ENCODE measurements at regions not wholly inside any gene's neighbourhood (a gene's known extent, or its start where the extent isn't known, plus 50 kb on each side); places are given as distances from the start of the nearest gene placed in this dataset.
"Not testable (repeated sequence)": the region's sequence is repeated elsewhere in the genome, so short reads cannot be mapped to it uniquely, and the experiment has no call there.

DNA sequence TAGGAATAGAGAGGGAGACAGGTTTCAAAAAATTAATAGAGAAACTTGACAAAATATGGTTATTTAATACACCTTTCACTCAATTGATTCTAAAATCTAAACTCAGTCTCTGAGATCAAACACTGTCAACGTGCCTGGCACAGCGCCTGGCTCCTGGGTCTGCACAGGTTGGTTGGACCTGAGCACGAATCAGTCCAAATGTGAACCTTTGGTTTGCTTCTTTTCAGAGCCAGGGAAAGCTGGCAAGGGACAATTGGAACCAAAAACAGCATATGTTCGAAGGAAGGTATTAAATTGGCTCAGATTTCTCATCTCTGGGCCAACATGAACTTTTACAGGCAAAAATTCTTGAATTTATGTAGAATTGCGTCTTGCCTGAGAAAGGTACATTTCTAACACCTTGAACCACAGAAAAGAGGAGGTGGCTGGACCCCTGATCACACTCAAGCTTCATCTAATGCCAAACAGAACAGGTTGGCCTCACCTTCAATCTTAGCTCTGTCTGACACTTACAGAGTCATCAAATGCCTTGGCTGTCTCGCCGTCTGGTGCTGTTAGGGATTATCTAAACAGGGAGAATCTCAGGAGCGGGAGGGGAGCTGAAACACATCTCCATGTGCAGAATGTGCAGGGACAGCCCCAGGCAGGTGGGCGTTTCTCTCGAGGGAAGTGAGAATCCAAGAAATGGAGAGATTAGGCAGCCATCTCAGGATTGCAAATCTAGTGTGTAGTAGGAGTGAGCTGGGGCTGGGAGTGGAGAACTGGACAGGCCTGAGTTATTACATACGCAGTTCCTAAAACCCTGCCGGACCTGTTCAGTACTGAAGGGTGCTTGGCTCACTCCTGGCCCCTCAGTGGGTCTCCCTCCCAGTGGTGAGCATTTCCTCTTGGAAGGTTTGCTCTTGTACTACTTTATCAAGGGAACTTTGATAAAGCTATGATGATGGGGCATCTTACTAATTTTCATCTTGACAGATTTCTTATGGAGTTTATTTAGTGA lies 442.2 kb upstream of the B3GAT1 start:
- no peak overlapping the region for H2AFZ ChIP-seq (ENCODE audit: low read length)
- H3K36me3 ChIP-seq (ENCODE audit: insufficient read depth, low read length): no peaks in the 10 kb centered on the region
- H4K20me1 ChIP-seq (ENCODE audit: insufficient read depth, low read length): no peaks in the 10 kb centered on the region
- H3K4me2 ChIP-seq (ENCODE audit: insufficient read depth, low read length): no peak overlapping the region
- no peaks in the 10 kb centered on the region for H3K9me3 ChIP-seq (ENCODE audit: low read depth, low read length)
- DNase-seq (ENCODE audit: insufficient read length, low spot score, missing footprints): no peak
- H3K4me1 ChIP-seq (ENCODE audit: insufficient read depth, low read length): no peaks in the 10 kb centered on the region
- TF ChIP-seq, protein P1, sequence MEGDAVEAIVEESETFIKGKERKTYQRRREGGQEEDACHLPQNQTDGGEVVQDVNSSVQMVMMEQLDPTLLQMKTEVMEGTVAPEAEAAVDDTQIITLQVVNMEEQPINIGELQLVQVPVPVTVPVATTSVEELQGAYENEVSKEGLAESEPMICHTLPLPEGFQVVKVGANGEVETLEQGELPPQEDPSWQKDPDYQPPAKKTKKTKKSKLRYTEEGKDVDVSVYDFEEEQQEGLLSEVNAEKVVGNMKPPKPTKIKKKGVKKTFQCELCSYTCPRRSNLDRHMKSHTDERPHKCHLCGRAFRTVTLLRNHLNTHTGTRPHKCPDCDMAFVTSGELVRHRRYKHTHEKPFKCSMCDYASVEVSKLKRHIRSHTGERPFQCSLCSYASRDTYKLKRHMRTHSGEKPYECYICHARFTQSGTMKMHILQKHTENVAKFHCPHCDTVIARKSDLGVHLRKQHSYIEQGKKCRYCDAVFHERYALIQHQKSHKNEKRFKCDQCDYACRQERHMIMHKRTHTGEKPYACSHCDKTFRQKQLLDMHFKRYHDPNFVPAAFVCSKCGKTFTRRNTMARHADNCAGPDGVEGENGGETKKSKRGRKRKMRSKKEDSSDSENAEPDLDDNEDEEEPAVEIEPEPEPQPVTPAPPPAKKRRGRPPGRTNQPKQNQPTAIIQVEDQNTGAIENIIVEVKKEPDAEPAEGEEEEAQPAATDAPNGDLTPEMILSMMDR (IDR thresholded peaks at IDR 0.05; ENCODE audit: extremely low read depth, low read depth, low read length): no peak
- no peaks in the 10 kb centered on the region for H3K27me3 ChIP-seq (ENCODE audit: insufficient read depth, low read length)
- H3K79me2 ChIP-seq (ENCODE audit: insufficient read depth, low read length): no peaks in the 10 kb centered on the region
- H3K4me3 ChIP-seq (ENCODE audit: insufficient read depth, low read length): no peak overlapping the region
- H3K27ac ChIP-seq (ENCODE audit: low read depth, low read length): no peak overlapping the region

DNA sequence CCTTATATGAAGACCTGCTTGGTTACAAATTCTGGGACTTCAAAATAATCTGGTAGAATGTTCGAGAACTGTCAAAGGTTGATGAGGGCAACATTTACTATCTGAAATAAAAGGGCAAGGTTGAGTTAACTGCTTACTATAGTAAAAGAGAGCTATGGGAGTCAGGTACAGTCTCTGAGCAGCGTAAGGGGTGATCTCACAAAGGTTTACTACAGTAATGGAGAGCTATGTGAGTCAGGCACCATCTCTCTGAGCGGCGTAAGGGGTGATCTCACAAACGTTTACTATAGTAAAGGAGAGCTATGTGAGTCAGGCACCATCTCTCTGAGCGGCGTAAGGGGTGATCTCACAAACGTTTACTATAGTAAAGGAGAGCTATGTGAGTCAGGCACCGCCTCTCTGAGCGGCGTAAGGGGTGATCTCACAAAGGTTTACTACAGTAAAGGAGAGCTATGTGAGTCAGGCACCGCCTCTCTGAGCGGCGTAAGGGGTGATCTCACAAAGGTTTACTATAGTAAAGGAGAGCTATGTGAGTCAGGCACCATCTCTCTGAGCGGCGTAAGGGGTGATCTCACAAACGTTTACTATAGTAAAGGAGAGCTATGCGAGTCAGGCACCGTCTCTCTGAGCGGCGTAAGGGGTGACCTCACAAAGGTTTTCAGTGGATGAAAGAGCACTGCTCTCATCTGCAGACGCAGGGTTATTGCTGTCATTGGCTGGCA lies 439.6 kb upstream of the B3GAT1 start:
- H3K36me3 ChIP-seq (ENCODE audit: insufficient read depth, low read length); H4K20me1 ChIP-seq (ENCODE audit: insufficient read depth, low read length); H3K79me2 ChIP-seq (ENCODE audit: insufficient read depth, low read length); H3K4me2 ChIP-seq (ENCODE audit: insufficient read depth, low read length); H3K4me1 ChIP-seq (ENCODE audit: insufficient read depth, low read length); DNase-seq (ENCODE audit: insufficient read length, low spot score, missing footprints); H3K9me3 ChIP-seq (ENCODE audit: low read depth, low read length); H2AFZ ChIP-seq (ENCODE audit: low read length); H3K4me3 ChIP-seq (ENCODE audit: insufficient read depth, low read length); H3K27ac ChIP-seq (ENCODE audit: low read depth, low read length); H3K27me3 ChIP-seq (ENCODE audit: insufficient read depth, low read length): not testable (repeated sequence)

DNA sequence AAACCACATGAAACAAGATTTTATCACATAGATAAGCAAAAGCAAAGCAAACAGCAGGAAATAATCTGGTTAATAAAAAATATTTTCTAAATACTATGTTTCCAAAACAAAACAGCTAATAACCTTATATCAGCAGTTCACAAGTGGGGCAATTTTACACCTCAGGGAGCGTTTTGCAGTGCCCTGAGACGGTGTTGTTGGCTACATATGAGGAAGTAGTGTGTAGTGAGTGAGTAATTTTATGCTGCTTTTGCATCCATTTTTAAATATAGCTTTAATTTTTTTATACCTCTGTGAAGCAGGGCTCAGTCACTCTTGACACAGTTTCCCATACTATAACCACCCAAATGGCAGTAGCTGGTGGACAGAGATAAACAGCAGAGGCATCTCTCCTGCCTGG lies 438.5 kb upstream of the B3GAT1 start:
- Histone ChIP-seq H3K36me3 (ENCODE audit: insufficient read depth, low read length) (no peaks in the 10 kb centered on the region), H3K4me1 (ENCODE audit: insufficient read depth, low read length) (no peaks in the 10 kb centered on the region), H3K9me3 (ENCODE audit: low read depth, low read length) (no peaks in the 10 kb centered on the region), H3K27ac (ENCODE audit: low read depth, low read length) (no peak overlapping the region), H4K20me1 (ENCODE audit: insufficient read depth, low read length) (no peaks in the 10 kb centered on the region), H2AFZ (ENCODE audit: low read length) (no peak overlapping the region), H3K27me3 (ENCODE audit: insufficient read depth, low read length) (no peaks in the 10 kb centered on the region), H3K79me2 (ENCODE audit: insufficient read depth, low read length) (no peaks in the 10 kb centered on the region), H3K4me2 (ENCODE audit: insufficient read depth, low read length) (no peak overlapping the region), H3K4me3 (ENCODE audit: insufficient read depth, low read length) (no peak overlapping the region)
- TF ChIP-seq, protein P1 (IDR thresholded peaks at IDR 0.05; ENCODE audit: extremely low read depth, low read depth, low read length): no peak
- no peak for DNase-seq (ENCODE audit: insufficient read length, low spot score, missing footprints)

DNA sequence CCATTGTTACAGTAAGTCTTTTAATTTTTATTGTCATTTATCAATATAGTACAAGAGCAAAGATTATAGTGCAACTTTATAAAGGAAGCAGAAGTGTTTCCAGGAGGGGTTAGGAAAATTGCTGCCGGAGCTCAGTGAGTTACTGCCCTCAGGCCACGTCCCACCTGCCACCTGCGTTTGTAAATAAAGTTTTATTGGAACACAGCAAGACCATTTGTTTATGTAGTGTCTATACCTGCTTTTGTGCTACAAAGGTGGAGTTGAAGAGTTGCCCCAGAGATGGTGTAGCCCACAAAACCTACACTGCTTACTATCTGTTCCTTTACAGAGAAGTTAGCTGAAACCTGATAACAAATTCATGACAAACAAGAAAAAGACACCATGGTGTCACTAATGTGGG lies 437.8 kb upstream of the B3GAT1 start:
- H3K79me2 ChIP-seq (ENCODE audit: insufficient read depth, low read length): no peaks in the 10 kb centered on the region
- TF ChIP-seq, protein P1 (IDR thresholded peaks at IDR 0.05; ENCODE audit: extremely low read depth, low read depth, low read length): no peak

More for the DNA sequence above, 437.8 kb upstream of the B3GAT1 start:
- H3K4me2 ChIP-seq (ENCODE audit: insufficient read depth, low read length): no peak overlapping the region
- no peaks in the 10 kb centered on the region for H3K36me3 ChIP-seq (ENCODE audit: insufficient read depth, low read length)
- no peak overlapping the region for H3K4me3 ChIP-seq (ENCODE audit: insufficient read depth, low read length)
- no peaks in the 10 kb centered on the region for H4K20me1 ChIP-seq (ENCODE audit: insufficient read depth, low read length)
- H3K27me3 ChIP-seq (ENCODE audit: insufficient read depth, low read length): no peaks in the 10 kb centered on the region
- no peaks in the 10 kb centered on the region for H3K9me3 ChIP-seq (ENCODE audit: low read depth, low read length)
- H2AFZ ChIP-seq (ENCODE audit: low read length): no peak overlapping the region
- no peak overlapping the region for H3K27ac ChIP-seq (ENCODE audit: low read depth, low read length)
- no peak for DNase-seq (ENCODE audit: insufficient read length, low spot score, missing footprints)
- no peaks in the 10 kb centered on the region for H3K4me1 ChIP-seq (ENCODE audit: insufficient read depth, low read length)

Measured in osteoblast (primary cell).